Endodermal cell (in vitro differentiated cells): ENCODE measurements at regions not wholly inside any gene's neighbourhood (a gene's known extent, or its start where the extent isn't known, plus 50 kb on each side); places are given as distances from the start of the nearest gene placed in this dataset.
A peak's percentile ranks its signal among the peaks of the same experiment; 100 is the strongest.

ENCODE experiments used
- DNase-seq: peaks from one replicate; pipeline ENCODE4 v3.0.0-alpha.2; 2017
- H3K27ac ChIP-seq: 2 replicates; pipeline ENCODE4 v1.5.1; 2013; ENCODE audit warnings: mild to moderate bottlenecking, low read depth, low read length, moderate library complexity
- H3K27me3 ChIP-seq: 2 replicates; pipeline ENCODE4 v1.6.1; 2013; ENCODE audit warnings: mild to moderate bottlenecking, low read length, moderate library complexity; ENCODE audit not compliant: insufficient read depth, control insufficient read depth, poor library complexity, severe bottlenecking
- H3K36me3 ChIP-seq: 2 replicates; pipeline ENCODE4 v1.7.0; 2013; ENCODE audit warnings: mild to moderate bottlenecking, low read length, moderate library complexity; ENCODE audit not compliant: control insufficient read depth, insufficient read depth
- H3K4me1 ChIP-seq: one replicate; pipeline ENCODE4 v1.7.0; 2013; ENCODE audit warnings: low read length; ENCODE audit not compliant: control insufficient read depth, insufficient read depth
- H3K4me3 ChIP-seq: 2 replicates; pipeline ENCODE4 v1.5.1; 2013; ENCODE audit warnings: mild to moderate bottlenecking, low read length, moderate library complexity
- H3K9ac ChIP-seq: 2 replicates; pipeline ENCODE4 v1.6.1; 2013; ENCODE audit warnings: mild to moderate bottlenecking, low read length, moderate library complexity; ENCODE audit not compliant: poor library complexity, severe bottlenecking; ENCODE audit errors: extremely low read depth
- H3K9me3 ChIP-seq: 2 replicates; pipeline ENCODE4 v1.6.1; 2013; ENCODE audit warnings: mild to moderate bottlenecking, low read length, moderate library complexity; ENCODE audit not compliant: control insufficient read depth
- H3K27ac Mint-ChIP-seq: 2 replicates; pipeline ENCODE4 v1.8.0; 2020; ENCODE audit warnings: mixed read lengths
- H3K27me3 Mint-ChIP-seq: 2 replicates; pipeline ENCODE4 v1.8.0; 2021; ENCODE audit warnings: mild to moderate bottlenecking, mixed read lengths; ENCODE audit not compliant: insufficient read depth
- H3K36me3 Mint-ChIP-seq: 2 replicates; pipeline ENCODE4 v1.8.0; 2020; ENCODE audit warnings: low read depth, mixed read lengths
- H3K4me1 Mint-ChIP-seq: 2 replicates; pipeline ENCODE4 v1.8.0; 2020; ENCODE audit warnings: mixed read lengths
- H3K4me3 Mint-ChIP-seq: 2 replicates; pipeline ENCODE4 v1.8.0; 2020; ENCODE audit warnings: mild to moderate bottlenecking, moderate library complexity, mixed read lengths
- H3K9me3 Mint-ChIP-seq: 2 replicates; pipeline ENCODE4 v1.8.0; 2020; ENCODE audit warnings: mild to moderate bottlenecking, mixed read lengths
- WGBS, 2 experiments: methylation state at CpG; one replicate each; pipeline versions ENCODE4 v1.1.5 to v1.1.7; 2013; ENCODE audit warnings: missing lambda C conversion rate in 2 of 2, mixed read lengths in 1 of 2; ENCODE audit not compliant: insufficient coverage in 1 of 2, insufficient read length in 1 of 2; 5-methylcytosine and 5-hydroxymethylcytosine counted together
- TF ChIP-seq, protein P1 (sequence below): fragments of 200-600 bp; sonication (generic); conservative IDR thresholded peaks from 2 replicates; pipeline ENCODE4 v1.5.0; 2021; ENCODE audit warnings: antibody characterized with exemption, mild to moderate bottlenecking

DNA sequence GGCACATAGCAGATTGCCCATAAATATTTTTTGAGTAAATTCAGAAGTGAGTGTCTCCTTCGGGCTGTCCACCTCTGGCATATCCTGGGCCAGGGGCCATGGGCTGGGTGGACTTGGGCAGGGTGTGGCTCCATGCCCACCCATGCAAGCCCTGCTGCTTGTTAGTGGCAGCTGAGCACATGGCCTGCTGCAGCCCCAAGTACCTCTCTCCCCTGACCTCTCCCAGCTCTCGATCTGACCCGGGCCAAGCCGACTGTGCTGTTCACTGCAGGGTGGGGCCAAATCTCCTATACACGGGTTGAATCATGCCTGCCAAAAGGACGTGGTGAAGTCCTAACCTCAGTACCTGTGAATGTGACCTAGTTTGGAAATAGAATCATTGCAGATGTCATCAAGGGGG lies 132.5 kb upstream of the C1orf174 start:
- TF ChIP-seq, protein P1, sequence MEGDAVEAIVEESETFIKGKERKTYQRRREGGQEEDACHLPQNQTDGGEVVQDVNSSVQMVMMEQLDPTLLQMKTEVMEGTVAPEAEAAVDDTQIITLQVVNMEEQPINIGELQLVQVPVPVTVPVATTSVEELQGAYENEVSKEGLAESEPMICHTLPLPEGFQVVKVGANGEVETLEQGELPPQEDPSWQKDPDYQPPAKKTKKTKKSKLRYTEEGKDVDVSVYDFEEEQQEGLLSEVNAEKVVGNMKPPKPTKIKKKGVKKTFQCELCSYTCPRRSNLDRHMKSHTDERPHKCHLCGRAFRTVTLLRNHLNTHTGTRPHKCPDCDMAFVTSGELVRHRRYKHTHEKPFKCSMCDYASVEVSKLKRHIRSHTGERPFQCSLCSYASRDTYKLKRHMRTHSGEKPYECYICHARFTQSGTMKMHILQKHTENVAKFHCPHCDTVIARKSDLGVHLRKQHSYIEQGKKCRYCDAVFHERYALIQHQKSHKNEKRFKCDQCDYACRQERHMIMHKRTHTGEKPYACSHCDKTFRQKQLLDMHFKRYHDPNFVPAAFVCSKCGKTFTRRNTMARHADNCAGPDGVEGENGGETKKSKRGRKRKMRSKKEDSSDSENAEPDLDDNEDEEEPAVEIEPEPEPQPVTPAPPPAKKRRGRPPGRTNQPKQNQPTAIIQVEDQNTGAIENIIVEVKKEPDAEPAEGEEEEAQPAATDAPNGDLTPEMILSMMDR = no peak
- H3K9me3 ChIP-seq = no peaks in the 10 kb centered on the region
- Mint-ChIP-seq H3K4me1 (no peaks in the 10 kb centered on the region), H3K4me3 (no peak overlapping the region), H3K27me3 (no peaks in the 10 kb centered on the region), H3K9me3 (peaks cover 4% of the 10 kb centered on the region), H3K27ac (no peak overlapping the region), H3K36me3 (no peaks in the 10 kb centered on the region)
- no peaks in the 10 kb centered on the region for H3K27me3 ChIP-seq
- no peaks in the 10 kb centered on the region for H3K36me3 ChIP-seq
- no peak for DNase-seq
- H3K27ac ChIP-seq = no peak overlapping the region
- H3K4me3 ChIP-seq = no peak overlapping the region
- H3K4me1 ChIP-seq = no peaks in the 10 kb centered on the region
- WGBS, 2 experiments = 94 to 96% methylated on average over 4 to 6 of the region's 6 CpGs
- no peak overlapping the region for H3K9ac ChIP-seq

DNA sequence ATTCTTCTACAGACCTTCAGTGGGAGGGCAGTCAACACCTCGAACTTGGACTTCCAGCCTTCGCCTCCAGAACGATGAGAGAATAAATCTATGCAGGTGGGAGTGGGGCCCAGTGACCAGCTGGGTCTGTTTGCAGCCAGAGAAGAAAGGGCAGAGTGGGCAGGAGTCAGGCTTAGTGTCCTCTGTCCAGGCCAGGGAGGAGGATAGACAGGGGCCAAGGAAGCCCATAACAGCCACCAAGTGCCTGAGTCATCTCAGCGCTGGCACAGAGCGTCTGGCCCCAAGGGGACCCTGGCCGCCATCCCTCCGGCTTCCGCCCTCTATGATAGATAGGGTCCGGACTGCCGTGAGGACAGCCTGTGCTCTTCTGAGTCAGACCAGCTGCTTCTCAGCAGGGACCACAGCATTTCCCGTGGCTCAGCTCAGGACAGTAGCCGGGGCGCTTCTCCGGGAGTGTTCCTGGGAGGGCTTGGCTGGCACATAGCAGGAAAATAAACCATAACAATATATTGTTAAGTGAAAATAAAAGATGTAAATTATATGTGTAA lies 133.1 kb upstream of the C1orf174 start:
- H3K4me1 Mint-ChIP-seq = no peaks in the 10 kb centered on the region
- Histone ChIP-seq H3K4me1 (no peaks in the 10 kb centered on the region), H3K27me3 (no peaks in the 10 kb centered on the region), H3K36me3 (no peaks in the 10 kb centered on the region), H3K27ac (no peak overlapping the region), H3K9me3 (no peaks in the 10 kb centered on the region), H3K9ac (no peak overlapping the region), H3K4me3 (no peak overlapping the region)
- 83% methylated on average over 10 to 14 of the region's 14 CpGs for WGBS, 2 experiments
- H3K27me3 Mint-ChIP-seq = no peaks in the 10 kb centered on the region
- DNase-seq = peak; percentile 62
- no peaks in the 10 kb centered on the region for H3K36me3 Mint-ChIP-seq
- peaks cover 8% of the 10 kb centered on the region for H3K9me3 Mint-ChIP-seq
- H3K4me3 Mint-ChIP-seq = no peak overlapping the region
- TF ChIP-seq, protein P1 = no peak
- H3K27ac Mint-ChIP-seq = no peak overlapping the region

DNA sequence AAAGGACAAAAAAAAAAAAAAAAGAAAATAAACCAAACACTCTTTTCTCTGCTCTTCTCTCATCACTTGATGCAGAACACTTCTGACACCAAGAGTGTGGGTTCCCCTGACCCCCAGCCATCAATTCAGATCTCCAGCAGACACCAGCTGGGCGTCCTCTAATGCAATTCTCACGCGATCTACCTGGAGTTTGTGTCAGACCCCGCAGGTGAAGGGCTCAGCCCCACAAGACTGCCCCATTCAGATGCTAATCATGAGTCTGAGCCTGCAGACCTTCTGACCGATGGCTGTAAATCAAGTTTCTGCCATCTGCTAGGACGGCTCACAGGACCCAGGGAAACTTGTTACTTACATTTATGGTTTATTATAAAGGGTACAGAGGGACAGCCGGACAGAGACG lies 133.6 kb upstream of the C1orf174 start:
- no peak overlapping the region for H3K4me3 ChIP-seq
- Mint-ChIP-seq H3K36me3 (no peaks in the 10 kb centered on the region), H3K27ac (no peak overlapping the region), H3K4me1 (no peaks in the 10 kb centered on the region), H3K27me3 (no peaks in the 10 kb centered on the region), H3K4me3 (no peak overlapping the region), H3K9me3 (peaks cover 13% of the 10 kb centered on the region)
- H3K4me1 ChIP-seq = no peaks in the 10 kb centered on the region
- TF ChIP-seq, protein P1 = no peak
- H3K27ac ChIP-seq = no peak overlapping the region
- H3K9me3 ChIP-seq = no peaks in the 10 kb centered on the region
- no peaks in the 10 kb centered on the region for H3K27me3 ChIP-seq
- H3K36me3 ChIP-seq = no peaks in the 10 kb centered on the region
- WGBS, 2 experiments = 51 to 54% methylated on average over 4 to 8 of the region's 8 CpGs
- H3K9ac ChIP-seq = no peak overlapping the region
- peak; percentile 75 for DNase-seq
